Upper lobe of right lung (tissue), 1 donor: ENCODE measurements at regions not wholly inside any gene's neighbourhood (a gene's known extent, or its start where the extent isn't known, plus 50 kb on each side); places are given as distances from the start of the nearest gene placed in this dataset.
"Not testable (repeated sequence)": the region's sequence is repeated elsewhere in the genome, so short reads cannot be mapped to it uniquely, and the experiment has no call there.

Experiments used
- ATAC-seq: fragments of 200-7000 bp; cut with Tn5 transposase; one replicate; pipeline ENCODE4 v1.9.1; 2020; ENCODE audit warnings: mild to moderate bottlenecking, moderate library complexity
- DNase-seq: peaks from one replicate; pipeline ENCODE4 v3.0.0-alpha.2; 2020
- H3K27ac ChIP-seq: fragments of 200-600 bp; one replicate; pipeline ENCODE4 v1.8.0; 2022
- H3K27me3 ChIP-seq: fragments of 200-600 bp; one replicate; pipeline ENCODE4 v1.8.0; 2022; ENCODE audit warnings: mild to moderate bottlenecking
- H3K36me3 ChIP-seq: fragments of 200-600 bp; one replicate; pipeline ENCODE4 v1.8.0; 2022
- H3K4me1 ChIP-seq: fragments of 200-600 bp; one replicate; pipeline ENCODE4 v1.8.0; 2022
- H3K4me3 ChIP-seq: fragments of 200-600 bp; one replicate; pipeline ENCODE4 v1.8.0; 2022; ENCODE audit warnings: mild to moderate bottlenecking
- H3K9me3 ChIP-seq: fragments of 200-600 bp; one replicate; pipeline ENCODE4 v1.8.0; 2022
- intact Hi-C: fragments of 100-400 bp; cut with DNase I; formaldehyde crosslinking; loops from one replicate; pipeline ENCODE4 v1.11.0; 2022
- TF ChIP-seq, protein P1 (sequence below): fragments of 200-600 bp; IDR thresholded peaks from one replicate; pipeline ENCODE4 v1.8.0; 2022; ENCODE audit warnings: antibody characterized with exemption
- donor health status: DM: no; HTN: yes; CAD: no; lungs with severe emphysema.

DNA sequence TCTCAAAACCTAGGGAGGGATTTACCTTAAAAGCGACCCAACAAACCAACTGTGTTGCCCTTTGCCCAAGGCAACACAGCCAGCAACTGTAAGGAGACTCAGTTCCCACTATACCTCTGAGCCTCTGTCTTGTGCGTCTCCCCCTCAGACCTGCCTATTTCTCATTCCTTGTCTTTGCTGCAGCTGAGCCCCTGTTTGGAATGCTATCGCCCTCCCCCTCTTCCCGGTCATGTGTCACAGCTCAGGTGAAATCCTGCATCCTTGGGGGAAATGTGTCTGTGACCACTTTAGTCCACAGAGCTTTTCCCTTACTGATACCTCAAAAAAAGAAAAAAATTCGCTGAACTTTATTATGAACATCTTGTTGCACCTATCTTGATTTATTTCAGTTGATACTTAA, 52.0 kb upstream of the LRIG1 start:
- DNase-seq (no peak), ATAC-seq (no peak)
- H3K9me3 ChIP-seq: no peaks in the 10 kb centered on the region
- no peaks in the 10 kb centered on the region for H3K27me3 ChIP-seq
- intact Hi-C loops: no loop called here
- H3K4me3 ChIP-seq: no peak overlapping the region
- TF ChIP-seq, protein P1, sequence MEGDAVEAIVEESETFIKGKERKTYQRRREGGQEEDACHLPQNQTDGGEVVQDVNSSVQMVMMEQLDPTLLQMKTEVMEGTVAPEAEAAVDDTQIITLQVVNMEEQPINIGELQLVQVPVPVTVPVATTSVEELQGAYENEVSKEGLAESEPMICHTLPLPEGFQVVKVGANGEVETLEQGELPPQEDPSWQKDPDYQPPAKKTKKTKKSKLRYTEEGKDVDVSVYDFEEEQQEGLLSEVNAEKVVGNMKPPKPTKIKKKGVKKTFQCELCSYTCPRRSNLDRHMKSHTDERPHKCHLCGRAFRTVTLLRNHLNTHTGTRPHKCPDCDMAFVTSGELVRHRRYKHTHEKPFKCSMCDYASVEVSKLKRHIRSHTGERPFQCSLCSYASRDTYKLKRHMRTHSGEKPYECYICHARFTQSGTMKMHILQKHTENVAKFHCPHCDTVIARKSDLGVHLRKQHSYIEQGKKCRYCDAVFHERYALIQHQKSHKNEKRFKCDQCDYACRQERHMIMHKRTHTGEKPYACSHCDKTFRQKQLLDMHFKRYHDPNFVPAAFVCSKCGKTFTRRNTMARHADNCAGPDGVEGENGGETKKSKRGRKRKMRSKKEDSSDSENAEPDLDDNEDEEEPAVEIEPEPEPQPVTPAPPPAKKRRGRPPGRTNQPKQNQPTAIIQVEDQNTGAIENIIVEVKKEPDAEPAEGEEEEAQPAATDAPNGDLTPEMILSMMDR: no peak
- H3K4me1 ChIP-seq: no peaks in the 10 kb centered on the region
- no peaks in the 10 kb centered on the region for H3K36me3 ChIP-seq
- H3K27ac ChIP-seq: no peak overlapping the region

DNA sequence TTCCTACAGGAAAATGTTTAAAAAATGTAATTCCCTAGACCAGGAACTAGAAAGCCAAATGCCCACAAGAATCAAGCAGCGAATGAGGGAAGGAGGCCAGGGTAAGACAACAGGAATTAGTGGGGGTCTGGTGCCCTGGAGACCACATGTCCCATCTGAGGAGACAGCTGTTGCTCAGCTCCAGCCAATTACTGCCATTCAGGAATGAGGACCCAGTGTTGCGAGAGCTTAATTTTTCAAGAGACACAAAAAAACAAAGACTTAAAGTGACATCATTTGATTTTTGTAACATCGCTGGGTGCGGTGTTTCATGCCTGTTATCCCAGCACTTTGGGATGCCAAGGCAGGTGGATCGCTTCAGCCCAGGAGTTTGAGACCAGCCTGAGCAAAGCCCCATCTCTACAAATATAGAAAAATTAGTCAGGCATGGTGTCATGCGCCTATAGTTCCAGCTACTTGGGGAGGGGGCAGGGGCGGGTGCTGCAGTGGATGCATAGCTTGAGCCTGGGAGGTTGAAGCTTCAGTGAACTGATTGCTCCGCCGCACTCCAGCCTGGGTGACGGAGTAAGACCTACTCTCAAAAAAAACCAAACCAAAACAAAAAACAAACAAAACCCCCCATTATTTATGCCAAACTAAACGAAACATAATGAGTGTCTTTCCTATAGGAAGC, 52.8 kb upstream of the LRIG1 start:
- no peaks in the 10 kb centered on the region for H3K9me3 ChIP-seq
- ATAC-seq (no peak), DNase-seq (no peak)
- TF ChIP-seq, protein P1: no peak
- no peaks in the 10 kb centered on the region for H3K27me3 ChIP-seq
- intact Hi-C loops: no loop called here
- no peak overlapping the region for H3K27ac ChIP-seq
- no peak overlapping the region for H3K4me3 ChIP-seq
- no peaks in the 10 kb centered on the region for H3K36me3 ChIP-seq
- no peaks in the 10 kb centered on the region for H3K4me1 ChIP-seq

DNA sequence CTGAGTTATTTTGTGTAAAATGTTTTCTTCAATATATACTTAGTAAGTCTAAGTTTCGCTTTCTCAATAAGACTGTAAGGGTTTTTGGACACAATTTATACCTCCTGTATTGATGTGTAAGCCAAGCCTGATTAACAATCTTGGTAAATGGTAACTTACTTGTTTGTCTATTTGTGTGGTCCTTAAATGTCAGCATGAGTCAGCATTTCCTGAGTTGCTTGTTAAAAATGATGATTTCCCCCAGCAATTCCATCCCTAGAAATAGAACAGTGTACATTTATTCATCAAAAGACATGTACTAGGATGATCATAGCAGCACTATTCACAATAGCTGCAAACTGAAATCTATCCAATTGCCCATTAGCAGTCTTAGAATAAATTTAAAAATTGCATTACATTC, 53.4 kb upstream of the LRIG1 start:
- Histone ChIP-seq H3K4me1 (no peaks in the 10 kb centered on the region), H3K27me3 (no peaks in the 10 kb centered on the region), H3K4me3 (no peak overlapping the region), H3K36me3 (no peaks in the 10 kb centered on the region), H3K27ac (no peak overlapping the region), H3K9me3 (no peaks in the 10 kb centered on the region)
- ATAC-seq (no peak), DNase-seq (no peak)
- TF ChIP-seq, protein P1: no peak
- intact Hi-C loops: no loop called here

DNA sequence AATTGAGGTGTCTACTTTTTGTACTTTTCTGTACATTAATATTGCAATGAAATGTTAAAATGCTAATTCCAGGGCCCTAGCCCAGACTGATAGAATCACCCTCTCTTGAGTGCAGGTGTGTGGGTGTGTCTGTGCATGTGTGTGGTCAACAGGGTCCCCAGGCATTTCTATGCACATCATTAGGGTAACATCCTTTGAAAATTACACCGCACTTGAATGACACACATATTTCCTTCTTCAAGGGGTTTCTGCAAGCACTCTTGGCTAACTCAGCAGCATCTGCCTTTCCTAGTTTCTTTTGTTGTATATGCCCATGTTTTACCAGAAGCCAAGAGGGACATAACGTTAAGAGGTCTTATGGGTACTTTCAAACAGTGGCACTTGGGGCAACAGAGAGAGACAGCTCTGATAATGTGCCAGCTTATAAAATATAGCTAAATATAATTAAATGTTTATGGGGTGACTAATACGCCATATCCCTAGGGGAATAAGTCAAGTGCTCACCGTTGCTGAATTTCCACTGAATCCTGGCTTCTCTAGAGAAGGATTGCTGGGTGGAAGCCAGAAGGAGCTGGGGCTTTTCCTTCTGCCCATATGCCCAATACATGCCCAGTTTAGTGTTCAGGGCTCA, 54.5 kb upstream of the LRIG1 start:
- no peaks in the 10 kb centered on the region for H3K9me3 ChIP-seq
- no peaks in the 10 kb centered on the region for H3K4me1 ChIP-seq
- H3K27ac ChIP-seq: no peak overlapping the region
- no peaks in the 10 kb centered on the region for H3K27me3 ChIP-seq
- no peak for ATAC-seq
- intact Hi-C loops: no loop called here
- H3K36me3 ChIP-seq: no peaks in the 10 kb centered on the region
- TF ChIP-seq, protein P1: no peak
- H3K4me3 ChIP-seq: no peak overlapping the region
- no peak for DNase-seq

DNA sequence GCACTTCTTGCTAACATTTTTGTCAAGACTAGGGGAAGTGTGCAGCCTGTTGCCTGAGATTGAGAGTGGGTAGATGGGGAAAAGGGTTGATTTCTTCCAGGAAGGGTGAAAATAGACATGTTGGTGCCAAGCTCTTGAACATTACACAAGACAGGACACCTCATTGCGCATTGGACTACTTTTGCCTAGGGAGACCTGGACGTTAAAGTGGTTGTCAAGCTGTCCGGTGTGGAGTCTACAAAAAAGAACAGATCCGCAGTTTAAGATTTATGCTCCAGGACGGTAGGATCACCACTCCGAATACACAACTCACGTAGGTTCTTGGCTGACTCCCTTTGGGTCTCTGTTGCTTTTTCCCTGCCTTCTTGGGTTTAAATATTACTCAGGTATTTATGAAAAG, 56.3 kb upstream of the LRIG1 start:
- intact Hi-C loops: no loop called here
- H3K36me3 ChIP-seq: no peaks in the 10 kb centered on the region
- DNase-seq: no peak
- H3K27me3 ChIP-seq: no peaks in the 10 kb centered on the region
- TF ChIP-seq, protein P1: no peak
- no peaks in the 10 kb centered on the region for H3K9me3 ChIP-seq
- no peak overlapping the region for H3K27ac ChIP-seq
- no peak for ATAC-seq
- no peak overlapping the region for H3K4me3 ChIP-seq
- no peaks in the 10 kb centered on the region for H3K4me1 ChIP-seq

DNA sequence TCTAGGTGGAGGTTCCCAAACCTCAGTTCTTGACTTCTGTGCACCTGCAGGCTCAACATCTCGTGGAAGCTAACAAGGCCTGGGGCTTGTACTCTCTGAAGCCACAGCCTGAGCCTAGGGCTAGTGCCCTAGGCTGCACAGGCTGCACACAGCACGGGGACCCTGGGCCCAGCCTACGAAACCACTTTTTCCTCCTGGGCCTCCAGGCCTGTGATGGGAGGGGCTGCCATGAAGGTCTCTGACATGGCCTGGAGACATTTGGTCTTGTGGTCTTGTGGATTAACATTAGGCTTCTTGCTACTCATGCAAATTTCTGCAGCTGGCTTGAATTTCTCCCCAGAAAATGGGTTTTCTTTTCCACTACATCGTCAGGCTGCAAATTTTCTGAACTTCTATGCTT, 59.1 kb upstream of the LRIG1 start:
- H3K27ac ChIP-seq, H3K27me3 ChIP-seq, DNase-seq, ATAC-seq, intact Hi-C loops, H3K4me1 ChIP-seq, H3K9me3 ChIP-seq, H3K36me3 ChIP-seq, H3K4me3 ChIP-seq: not testable (repeated sequence)
